Panc1 (cell line): ENCODE measurements at regions not wholly inside any gene's neighbourhood (a gene's known extent, or its start where the extent isn't known, plus 50 kb on each side); places are given as distances from the start of the nearest gene placed in this dataset.

ENCODE experiments used
- POLR2AphosphoS5 ChIP-seq: IDR thresholded peaks from 2 replicates; pipeline ENCODE4 v1.6.1; 2012; ENCODE audit warnings: mild to moderate bottlenecking, low read depth, low read length, moderate library complexity
- TF ChIP-seq, protein P1 (sequence below): fragments of 450-650 bp; IDR thresholded peaks from 2 replicates; pipeline ENCODE4 v1.5.1; 2017; ENCODE audit warnings: mild to moderate bottlenecking
- TF ChIP-seq, protein P2 (sequence below), 2 experiments: IDR thresholded peaks; 2 replicates each; pipeline ENCODE4 v1.6.1; 2011 to 2012; ENCODE audit warnings: low read depth in 2 of 2, control low read depth in 1 of 2, low read length in 1 of 2, mild to moderate bottlenecking in 1 of 2, moderate library complexity in 1 of 2; ENCODE audit not compliant: insufficient read depth in 1 of 2

DNA sequence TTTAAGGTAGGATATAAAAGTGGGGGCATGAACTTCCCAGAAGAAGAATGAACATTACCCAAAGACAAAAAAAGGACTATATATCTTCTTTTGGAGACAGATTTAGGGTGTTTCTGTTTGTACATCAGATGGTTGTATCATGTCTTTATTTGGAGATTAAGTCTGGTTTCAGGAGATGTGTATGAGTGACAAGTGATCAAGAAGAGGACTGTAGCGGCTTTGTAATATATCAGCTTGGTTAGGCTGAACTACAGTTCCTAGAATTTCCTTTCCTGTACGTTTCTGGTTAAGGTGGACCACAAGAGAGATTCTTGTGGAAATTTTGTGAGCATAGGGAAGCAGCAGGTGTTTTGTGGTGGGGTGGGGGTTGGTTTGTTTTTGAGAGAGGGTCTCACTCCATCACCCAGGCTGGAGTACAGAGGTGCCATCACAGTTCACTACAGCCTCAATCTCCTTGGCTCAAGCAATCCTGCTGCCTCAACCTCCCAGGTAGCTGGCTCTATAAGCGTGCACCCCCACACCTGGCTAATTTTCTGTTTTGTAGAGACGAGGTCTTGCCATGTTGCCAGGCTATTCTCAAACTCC lies 287.1 kb upstream of the MGAT5 start:
- TF ChIP-seq, protein P1, sequence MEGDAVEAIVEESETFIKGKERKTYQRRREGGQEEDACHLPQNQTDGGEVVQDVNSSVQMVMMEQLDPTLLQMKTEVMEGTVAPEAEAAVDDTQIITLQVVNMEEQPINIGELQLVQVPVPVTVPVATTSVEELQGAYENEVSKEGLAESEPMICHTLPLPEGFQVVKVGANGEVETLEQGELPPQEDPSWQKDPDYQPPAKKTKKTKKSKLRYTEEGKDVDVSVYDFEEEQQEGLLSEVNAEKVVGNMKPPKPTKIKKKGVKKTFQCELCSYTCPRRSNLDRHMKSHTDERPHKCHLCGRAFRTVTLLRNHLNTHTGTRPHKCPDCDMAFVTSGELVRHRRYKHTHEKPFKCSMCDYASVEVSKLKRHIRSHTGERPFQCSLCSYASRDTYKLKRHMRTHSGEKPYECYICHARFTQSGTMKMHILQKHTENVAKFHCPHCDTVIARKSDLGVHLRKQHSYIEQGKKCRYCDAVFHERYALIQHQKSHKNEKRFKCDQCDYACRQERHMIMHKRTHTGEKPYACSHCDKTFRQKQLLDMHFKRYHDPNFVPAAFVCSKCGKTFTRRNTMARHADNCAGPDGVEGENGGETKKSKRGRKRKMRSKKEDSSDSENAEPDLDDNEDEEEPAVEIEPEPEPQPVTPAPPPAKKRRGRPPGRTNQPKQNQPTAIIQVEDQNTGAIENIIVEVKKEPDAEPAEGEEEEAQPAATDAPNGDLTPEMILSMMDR = no peak
- TF ChIP-seq, protein P2, sequence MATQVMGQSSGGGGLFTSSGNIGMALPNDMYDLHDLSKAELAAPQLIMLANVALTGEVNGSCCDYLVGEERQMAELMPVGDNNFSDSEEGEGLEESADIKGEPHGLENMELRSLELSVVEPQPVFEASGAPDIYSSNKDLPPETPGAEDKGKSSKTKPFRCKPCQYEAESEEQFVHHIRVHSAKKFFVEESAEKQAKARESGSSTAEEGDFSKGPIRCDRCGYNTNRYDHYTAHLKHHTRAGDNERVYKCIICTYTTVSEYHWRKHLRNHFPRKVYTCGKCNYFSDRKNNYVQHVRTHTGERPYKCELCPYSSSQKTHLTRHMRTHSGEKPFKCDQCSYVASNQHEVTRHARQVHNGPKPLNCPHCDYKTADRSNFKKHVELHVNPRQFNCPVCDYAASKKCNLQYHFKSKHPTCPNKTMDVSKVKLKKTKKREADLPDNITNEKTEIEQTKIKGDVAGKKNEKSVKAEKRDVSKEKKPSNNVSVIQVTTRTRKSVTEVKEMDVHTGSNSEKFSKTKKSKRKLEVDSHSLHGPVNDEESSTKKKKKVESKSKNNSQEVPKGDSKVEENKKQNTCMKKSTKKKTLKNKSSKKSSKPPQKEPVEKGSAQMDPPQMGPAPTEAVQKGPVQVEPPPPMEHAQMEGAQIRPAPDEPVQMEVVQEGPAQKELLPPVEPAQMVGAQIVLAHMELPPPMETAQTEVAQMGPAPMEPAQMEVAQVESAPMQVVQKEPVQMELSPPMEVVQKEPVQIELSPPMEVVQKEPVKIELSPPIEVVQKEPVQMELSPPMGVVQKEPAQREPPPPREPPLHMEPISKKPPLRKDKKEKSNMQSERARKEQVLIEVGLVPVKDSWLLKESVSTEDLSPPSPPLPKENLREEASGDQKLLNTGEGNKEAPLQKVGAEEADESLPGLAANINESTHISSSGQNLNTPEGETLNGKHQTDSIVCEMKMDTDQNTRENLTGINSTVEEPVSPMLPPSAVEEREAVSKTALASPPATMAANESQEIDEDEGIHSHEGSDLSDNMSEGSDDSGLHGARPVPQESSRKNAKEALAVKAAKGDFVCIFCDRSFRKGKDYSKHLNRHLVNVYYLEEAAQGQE (IDR thresholded peaks at IDR 0.05; ENCODE audit: insufficient read depth in 1 of 2, low read depth in 2 of 2, low read length in 1 of 2) = no peak
- no peak for TF ChIP-seq POLR2AphosphoS5
